Duodenal mucosa (tissue), 2 donors: ENCODE measurements at regions not wholly inside any gene's neighbourhood (a gene's known extent, or its start where the extent isn't known, plus 50 kb on each side); places are given as distances from the start of the nearest gene placed in this dataset.
"Not testable (repeated sequence)": the region's sequence is repeated elsewhere in the genome, so short reads cannot be mapped to it uniquely, and the experiment has no call there.

ENCODE experiments used
- H3K27ac ChIP-seq: one replicate; pipeline ENCODE4 v1.7.0; 2013; ENCODE audit warnings: low read depth, low read length
- H3K27me3 ChIP-seq, 2 donors: one replicate each; pipeline ENCODE4 v1.7.0; 2013; ENCODE audit warnings: low read length in 2 of 2, control low read depth in 1 of 2; ENCODE audit not compliant: insufficient read depth in 2 of 2, control insufficient read depth in 1 of 2
- H3K36me3 ChIP-seq, 2 donors: one replicate each; pipeline ENCODE4 v1.7.0; 2013; ENCODE audit warnings: low read length in 2 of 2, control low read depth in 1 of 2; ENCODE audit not compliant: insufficient read depth in 2 of 2, control insufficient read depth in 1 of 2
- H3K4me1 ChIP-seq, 2 donors: one replicate each; pipeline ENCODE4 v1.7.0; 2013; ENCODE audit warnings: low read length in 2 of 2, control low read depth in 1 of 2; ENCODE audit not compliant: insufficient read depth in 2 of 2, control insufficient read depth in 1 of 2
- H3K4me3 ChIP-seq, 2 donors: one replicate each; pipeline ENCODE4 v1.7.0; 2013; ENCODE audit warnings: low read length in 2 of 2, low read depth in 1 of 2
- H3K9ac ChIP-seq, 2 donors: one replicate each; pipeline ENCODE4 v1.7.0; 2013; ENCODE audit warnings: low read length in 2 of 2, low read depth in 1 of 2
- H3K9me3 ChIP-seq, 2 donors: one replicate each; pipeline ENCODE4 v1.7.0; 2013; ENCODE audit warnings: low read length in 2 of 2, control low read depth in 1 of 2; ENCODE audit not compliant: control insufficient read depth in 1 of 2

DNA sequence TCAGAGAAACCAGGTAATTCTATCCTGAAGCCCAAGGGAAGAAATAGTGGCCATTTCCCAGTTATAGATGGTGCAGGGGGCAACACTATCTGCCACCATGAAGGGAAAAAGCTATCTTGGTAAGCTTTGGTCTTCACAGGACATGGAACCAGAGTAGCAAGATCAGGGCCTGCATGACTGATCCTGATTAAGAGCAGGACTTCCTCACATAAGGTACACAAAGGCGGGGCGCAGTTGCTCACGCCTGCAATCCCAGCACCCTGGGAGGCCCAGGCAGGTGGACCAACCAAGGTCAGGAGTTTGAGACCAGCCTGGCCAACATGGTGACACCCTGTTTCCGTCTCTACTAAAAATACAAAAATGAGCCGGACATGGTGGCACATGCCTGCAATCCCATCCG, 148.4 kb upstream of the USP9X start:
- Histone ChIP-seq H3K9ac (no peak overlapping the region), H3K27me3 (no peaks in the 10 kb centered on the region), H3K27ac (no peak overlapping the region), H3K4me3 (no peak overlapping the region), H3K36me3 (no peaks in the 10 kb centered on the region), H3K9me3 (no peaks in the 10 kb centered on the region), H3K4me1 (peaks cover 0 to 3% of the 10 kb centered on the region in 2 donors)

DNA sequence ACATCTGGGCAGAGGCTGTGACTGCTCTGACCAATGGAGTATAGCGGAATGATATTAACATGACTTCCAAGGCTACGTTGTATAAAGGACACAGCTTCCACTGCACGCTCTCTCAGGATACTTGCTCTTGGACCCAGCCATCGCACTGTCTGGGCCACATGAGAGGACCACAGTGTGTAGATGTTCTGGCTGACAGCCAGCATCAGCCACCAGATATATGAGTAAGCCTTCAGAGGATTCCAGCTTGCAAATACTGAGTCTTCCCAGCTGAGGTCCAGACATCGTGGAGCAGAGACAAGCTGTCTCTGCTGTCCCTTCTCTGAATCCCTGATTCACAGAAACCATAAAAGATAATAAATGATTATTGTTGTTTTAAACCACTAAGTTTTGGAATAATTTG, 146.8 kb upstream of the USP9X start:
- Histone ChIP-seq H3K9me3 (no peaks in the 10 kb centered on the region), H3K4me3 (no peak overlapping the region), H3K4me1 (peaks cover 0 to 3% of the 10 kb centered on the region in 2 donors), H3K9ac (no peak overlapping the region), H3K36me3 (no peaks in the 10 kb centered on the region), H3K27ac (no peak overlapping the region), H3K27me3 (no peaks in the 10 kb centered on the region)

DNA sequence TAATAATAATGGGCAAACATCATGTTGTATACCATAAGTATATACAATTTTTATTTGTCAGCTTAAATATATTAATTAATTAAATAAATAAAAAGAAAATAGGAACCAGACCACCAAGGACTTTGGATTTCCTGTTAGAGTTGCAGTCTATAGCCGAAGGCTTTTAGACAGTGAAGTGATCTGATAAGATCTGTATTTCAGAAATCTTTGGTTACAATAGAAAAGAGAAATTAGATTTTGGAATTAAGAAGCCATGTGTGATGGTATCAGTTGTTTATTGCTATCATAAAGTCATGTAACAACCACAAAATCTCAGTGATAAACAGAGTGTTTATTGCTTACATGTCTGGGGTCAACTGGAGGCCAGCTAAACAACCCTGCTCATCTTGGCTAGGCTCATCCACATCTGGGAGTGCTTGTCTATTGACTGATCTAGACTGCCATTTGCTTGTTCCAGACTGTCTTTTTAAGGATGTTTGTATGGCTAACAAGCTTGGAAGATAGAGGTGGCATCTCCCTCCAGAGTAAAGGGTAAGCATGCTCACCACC, 142.1 kb upstream of the USP9X start:
- H3K4me1 ChIP-seq = no peaks in the 10 kb centered on the region
- H3K9ac ChIP-seq = no peak overlapping the region
- no peak overlapping the region for H3K4me3 ChIP-seq
- H3K27me3 ChIP-seq = no peaks in the 10 kb centered on the region
- H3K9me3 ChIP-seq = no peaks in the 10 kb centered on the region
- H3K27ac ChIP-seq = no peak overlapping the region
- no peaks in the 10 kb centered on the region for H3K36me3 ChIP-seq

DNA sequence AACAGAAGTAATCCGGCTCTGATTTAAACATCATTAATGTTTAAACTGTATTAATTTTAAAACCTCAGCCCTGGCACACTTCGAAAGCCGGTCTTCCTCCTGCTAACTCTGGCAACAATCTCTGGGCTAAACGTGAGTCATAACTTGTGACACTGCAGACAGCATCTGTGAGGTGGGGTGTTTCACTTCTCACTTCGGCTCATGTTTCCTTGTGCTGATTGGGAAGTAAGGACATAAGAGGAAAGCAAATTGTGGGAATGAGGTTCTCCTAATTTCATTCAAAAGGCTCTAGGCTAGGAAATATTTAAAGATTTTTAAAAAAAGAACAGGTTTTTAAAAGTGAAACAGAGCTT, 139.9 kb upstream of the USP9X start:
- Histone ChIP-seq H3K27ac (no peak overlapping the region), H3K36me3 (no peaks in the 10 kb centered on the region), H3K27me3 (no peaks in the 10 kb centered on the region), H3K9ac (no peak overlapping the region), H3K4me3 (no peak overlapping the region), H3K9me3 (no peaks in the 10 kb centered on the region), H3K4me1 (no peaks in the 10 kb centered on the region)

DNA sequence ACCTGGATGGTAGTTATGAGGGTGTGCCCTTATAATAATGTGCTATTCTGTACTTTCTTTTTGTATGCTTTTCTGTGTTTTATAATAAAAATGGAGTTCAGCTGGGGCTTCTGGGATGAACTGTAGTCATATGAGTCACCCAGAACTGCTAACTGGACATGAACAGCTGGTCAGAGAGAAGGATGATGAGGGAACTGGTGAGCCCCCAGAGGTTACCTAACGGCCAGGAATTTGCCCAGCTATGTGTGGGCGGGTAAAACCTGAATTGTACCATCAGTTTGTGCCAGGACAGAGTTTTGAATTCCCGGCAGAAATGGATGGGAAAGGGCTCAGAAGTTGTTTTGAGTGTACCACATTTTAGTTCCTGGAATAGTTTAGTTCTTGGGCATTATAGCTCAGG, 138.0 kb upstream of the USP9X start:
- no peaks in the 10 kb centered on the region for H3K9me3 ChIP-seq
- no peak overlapping the region for H3K4me3 ChIP-seq
- H3K4me1 ChIP-seq = no peaks in the 10 kb centered on the region
- H3K27me3 ChIP-seq = no peaks in the 10 kb centered on the region
- no peaks in the 10 kb centered on the region for H3K36me3 ChIP-seq
- H3K9ac ChIP-seq = no peak overlapping the region
- no peak overlapping the region for H3K27ac ChIP-seq

DNA sequence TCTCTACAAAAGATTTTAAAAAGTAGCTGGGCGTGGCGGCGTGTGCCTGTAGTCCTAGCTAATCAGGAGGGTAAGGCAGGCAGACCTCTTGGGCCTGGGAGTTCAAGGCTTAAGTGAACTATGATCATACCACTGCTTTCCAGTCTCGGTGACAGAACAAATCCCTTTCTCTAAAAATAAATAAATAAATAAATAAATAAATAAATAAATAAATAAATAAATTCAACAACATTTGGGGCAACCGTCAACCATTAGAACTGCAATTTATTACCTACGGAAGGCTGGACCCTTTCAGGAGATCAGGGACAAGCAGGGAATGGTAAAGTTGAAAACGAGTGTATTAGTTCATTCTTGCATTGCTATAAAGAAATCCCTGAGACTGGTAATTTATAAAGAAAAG, 136.2 kb upstream of the USP9X start:
- Histone ChIP-seq H3K9ac (no peak overlapping the region), H3K9me3 (no peaks in the 10 kb centered on the region), H3K27ac (no peak overlapping the region), H3K4me1 (no peaks in the 10 kb centered on the region), H3K27me3 (no peaks in the 10 kb centered on the region), H3K4me3 (no peak overlapping the region), H3K36me3 (no peaks in the 10 kb centered on the region)

DNA sequence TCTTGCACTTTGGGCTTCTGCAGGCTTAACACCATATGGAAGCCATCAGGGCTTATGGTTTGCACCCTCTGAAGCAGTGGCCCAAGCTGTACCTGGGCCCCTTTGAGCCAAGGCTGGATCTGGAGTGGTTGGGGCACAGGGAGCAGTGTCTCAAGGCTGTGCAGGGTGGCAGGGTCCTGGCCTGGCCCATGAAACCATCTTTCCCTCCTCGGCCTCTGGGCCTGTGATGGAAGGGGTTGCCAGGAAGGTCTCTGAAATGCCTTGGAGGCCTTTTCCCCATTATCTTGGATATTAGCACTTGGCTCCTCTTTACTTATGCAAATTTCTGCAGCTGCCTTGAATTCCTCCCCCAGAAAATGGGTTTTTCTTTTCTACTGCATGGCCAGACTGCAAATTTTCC, 134.7 kb upstream of the USP9X start:
- H3K9ac ChIP-seq = no peak overlapping the region
- no peak overlapping the region for H3K27ac ChIP-seq
- no peaks in the 10 kb centered on the region for H3K36me3 ChIP-seq
- no peaks in the 10 kb centered on the region for H3K9me3 ChIP-seq
- no peak overlapping the region for H3K4me3 ChIP-seq
- H3K4me1 ChIP-seq = no peaks in the 10 kb centered on the region
- no peaks in the 10 kb centered on the region for H3K27me3 ChIP-seq

DNA sequence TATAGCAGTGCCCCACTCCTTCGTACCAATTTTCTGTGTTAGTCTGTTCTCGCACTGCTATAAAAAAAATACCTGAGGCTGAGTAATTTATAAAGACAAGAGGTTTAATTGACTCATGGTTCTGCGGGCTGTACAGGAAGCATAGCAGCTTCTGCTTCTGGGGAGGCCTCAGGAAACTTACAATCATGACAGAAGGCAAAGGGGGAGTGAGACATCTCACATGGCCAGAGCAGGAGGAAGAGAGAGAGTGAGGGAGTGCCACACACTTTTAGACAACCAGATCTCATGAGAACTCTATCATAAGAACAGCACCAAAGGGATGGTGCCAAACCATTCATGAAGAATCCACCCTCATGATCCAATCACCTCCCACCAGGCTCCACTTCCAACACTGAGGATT, 133.8 kb upstream of the USP9X start:
- H3K9me3 ChIP-seq, H3K27ac ChIP-seq, H3K4me1 ChIP-seq, H3K4me3 ChIP-seq, H3K9ac ChIP-seq, H3K36me3 ChIP-seq, H3K27me3 ChIP-seq: not testable (repeated sequence)

DNA sequence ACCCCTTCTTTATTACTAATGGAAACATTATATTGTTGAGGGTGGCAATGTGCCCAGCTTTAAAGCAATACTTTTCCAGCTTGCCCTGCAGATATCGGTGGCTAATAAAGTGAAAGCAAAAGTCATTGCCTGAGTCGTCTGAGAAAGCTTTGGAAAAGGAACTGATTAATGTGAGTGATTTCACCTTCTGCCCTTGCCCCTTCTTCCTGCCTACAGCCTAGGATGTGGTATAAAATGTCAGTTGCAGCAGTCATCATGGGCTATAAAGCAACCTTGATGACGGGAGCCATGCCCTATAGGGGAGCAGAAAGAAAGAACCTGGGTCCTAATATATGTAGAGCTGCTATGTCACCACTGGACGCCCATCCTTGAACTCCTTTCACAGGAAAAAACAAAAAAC, 132.4 kb upstream of the USP9X start:
- Histone ChIP-seq H3K9ac (no peak overlapping the region), H3K27ac (no peak overlapping the region), H3K9me3 (no peaks in the 10 kb centered on the region), H3K27me3 (no peaks in the 10 kb centered on the region), H3K36me3 (no peaks in the 10 kb centered on the region), H3K4me3 (peak overlapping the region; percentile 47 to 65), H3K4me1 (no peaks in the 10 kb centered on the region)

DNA sequence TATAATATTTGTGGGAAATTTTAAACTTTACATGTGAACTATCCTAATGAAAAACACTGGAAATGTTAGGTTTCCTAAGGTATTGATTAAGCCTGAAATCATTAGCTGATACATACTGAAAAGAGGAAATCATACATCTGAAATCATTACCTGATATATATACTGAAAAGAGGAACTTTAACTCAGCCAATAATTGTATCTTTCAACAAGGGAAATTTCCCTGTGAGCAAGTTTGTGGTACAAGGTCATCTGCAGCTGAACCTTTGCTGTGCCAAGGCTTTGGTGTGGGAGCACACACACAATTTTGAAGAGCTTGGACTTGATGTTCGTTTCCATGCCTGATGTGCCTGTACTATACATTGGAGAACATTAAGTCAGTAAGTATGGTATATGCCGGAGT, 131.9 kb upstream of the USP9X start:
- H3K4me1 ChIP-seq = no peaks in the 10 kb centered on the region
- H3K27ac ChIP-seq = no peak overlapping the region
- peak overlapping the region in 1 of 2 donors; percentile 65 for H3K4me3 ChIP-seq
- H3K9ac ChIP-seq = no peak overlapping the region
- H3K27me3 ChIP-seq = no peaks in the 10 kb centered on the region
- H3K9me3 ChIP-seq = no peaks in the 10 kb centered on the region
- H3K36me3 ChIP-seq = no peaks in the 10 kb centered on the region

DNA sequence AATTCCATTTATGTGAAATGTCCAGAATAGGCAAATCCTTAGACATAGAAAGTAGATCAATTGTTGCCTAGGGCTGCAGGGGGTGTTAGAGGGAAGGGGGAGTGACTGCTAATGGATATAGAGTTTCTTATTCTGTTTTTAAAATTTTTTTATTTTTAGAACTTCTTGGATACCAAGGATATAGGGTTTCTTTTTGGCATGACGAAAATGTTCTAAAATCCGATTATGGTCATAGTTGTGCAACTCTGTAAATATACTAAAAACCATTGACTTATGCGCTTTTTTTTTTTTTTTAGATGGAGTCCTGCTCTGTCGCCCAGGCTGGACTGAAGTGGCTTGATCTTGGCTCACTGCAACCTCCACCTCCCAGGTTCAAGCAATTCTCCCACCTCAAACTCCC, 125.2 kb upstream of the USP9X start:
- H3K9ac ChIP-seq = no peak overlapping the region
- H3K27ac ChIP-seq = no peak overlapping the region
- H3K36me3 ChIP-seq = no peaks in the 10 kb centered on the region
- H3K27me3 ChIP-seq = no peaks in the 10 kb centered on the region
- peaks cover 0 to 3% of the 10 kb centered on the region in 2 donors for H3K9me3 ChIP-seq
- no peaks in the 10 kb centered on the region for H3K4me1 ChIP-seq
- H3K4me3 ChIP-seq = no peak overlapping the region
